ENCODE measurements at regions not wholly inside any gene's neighbourhood (a gene's known extent, or its start where the extent isn't known, plus 50 kb on each side); places are given as distances from the start of the nearest gene placed in this dataset.

GRCh38 chr13:83121896-83122295 lies 760.4 kb downstream of the SLITRK1 start (continued):
- TF ChIP-seq PRDM15 (CRISPR knock-in tag; IDR thresholded peaks at IDR 0.05) (no peak), CEBPB (IDR thresholded peaks at IDR 0.05; ENCODE audit: borderline replicate concordance in 1 of 2, low read depth in 2 of 2, low read length in 2 of 2) (no peak), PML (IDR thresholded peaks at IDR 0.05; ENCODE audit: low read length) (no peak), USF2 (IDR thresholded peaks at IDR 0.05; ENCODE audit: borderline replicate concordance, low read depth, low read length) (no peak), SREBF2 (IDR thresholded peaks at IDR 0.05; ENCODE audit: low read length) (no peak)

GRCh38 chr13:83117046-83117445 lies 765.2 kb downstream of the SLITRK1 start:
- CTCF ChIA-PET: no interaction called here
- ATAC-seq (no peak), FAIRE-seq (no peak), DNase-seq (ENCODE audit: low read depth, low spot score) (no peak)
- Histone ChIP-seq H3K27me3 (replicated peaks in 1 of 2; ENCODE audit: control insufficient read depth in 2 of 2, insufficient read depth in 2 of 2, low read length in 1 of 2) (no peaks in the 10 kb centered on the region), H3K9me3 (replicated peaks; ENCODE audit: control insufficient read depth, insufficient read depth, low read length) (no peaks in the 10 kb centered on the region), H3K4me3 (no peak overlapping the region), H4K20me1 (ENCODE audit: control insufficient read depth, insufficient read depth) (no peaks in the 10 kb centered on the region), H3K4me2 (ENCODE audit: control insufficient read depth, insufficient read depth) (no peak overlapping the region), H3K27ac (ENCODE audit: control insufficient read depth, insufficient read depth) (no peak overlapping the region), H3K79me2 (ENCODE audit: control insufficient read depth, insufficient read depth, low read length) (no peaks in the 10 kb centered on the region), H3K9ac (ENCODE audit: control insufficient read depth, insufficient read depth, low read length) (no peak overlapping the region), H3K4me1 (ENCODE audit: control insufficient read depth, insufficient read depth, low read length) (no peaks in the 10 kb centered on the region), H2AFZ (ENCODE audit: control insufficient read depth, low read depth, low read length) (no peak overlapping the region), H3K36me3 (ENCODE audit: control insufficient read depth in 2 of 2, insufficient read depth in 2 of 2, low read length in 1 of 2) (no peaks in the 10 kb centered on the region)
- no TSS peak for BruUV-seq (replicated peaks)
- POLR2A ChIA-PET: no interaction called here
- RAD21 ChIA-PET (ENCODE audit: unreplicated experiment): no interaction called here
- 39% methylated on average over 4 of the region's 4 CpGs for WGBS (ENCODE audit: insufficient coverage, insufficient replicate concordance, low lambda C conversion rate, missing lambda C conversion rate)
- in situ Hi-C loops (cut with MboI) (no loop called here), intact Hi-C loops (cut with micrococcal nuclease; ENCODE audit: unreplicated experiment) (no loop called here)
- SMC1A ChIA-PET (ENCODE audit: uncharacterized antibody, unreplicated experiment): no interaction called here
- TF ChIP-seq MTA2 (IDR thresholded peaks at IDR 0.05; ENCODE audit: low read depth) (no peak), NBN (IDR thresholded peaks at IDR 0.05) (no peak), ZBTB33 (IDR thresholded peaks at IDR 0.05) (no peak), ZBTB4 (CRISPR knock-in tag; IDR thresholded peaks at IDR 0.05) (no peak), ATF2 (IDR thresholded peaks at IDR 0.05; ENCODE audit: low read length) (no peak), CEBPB (IDR thresholded peaks at IDR 0.05; ENCODE audit: borderline replicate concordance in 1 of 2, low read depth in 2 of 2, low read length in 2 of 2) (no peak), BRCA1 (IDR thresholded peaks at IDR 0.05; ENCODE audit: low read depth, low read length) (no peak), BCL11A (IDR thresholded peaks at IDR 0.05; ENCODE audit: low read depth, low read length) (no peak)

Data from GM12878 (cell line).